ENCODE measurements at regions not wholly inside any gene's neighbourhood (a gene's known extent, or its start where the extent isn't known, plus 50 kb on each side); places are given as distances from the start of the nearest gene placed in this dataset.

- Histone ChIP-seq H3K79me2 (ENCODE audit: low read depth) (no peaks in the 10 kb centered on the region), H3K4me3 (no peak overlapping the region), H3K27ac (no peak overlapping the region), H3K27me3 (no peaks in the 10 kb centered on the region), H3K36me3 (no peaks in the 10 kb centered on the region), H4K20me1 (ENCODE audit: low read depth) (no peaks in the 10 kb centered on the region), H3F3A (ENCODE audit: low read depth) (no peaks in the 10 kb centered on the region), H3K9ac (no peak overlapping the region), H3K4me2 (no peak overlapping the region), H3K4me1 (no peaks in the 10 kb centered on the region), H3K9me3 (ENCODE audit: low read depth) (no peaks in the 10 kb centered on the region), H2AFZ (replicated peaks) (no peak overlapping the region)
- no peak for DNase-seq (ENCODE audit: low spot score)
- H3K4me3 Mint-ChIP-seq = no peak overlapping the region
- H3K9me3 Mint-ChIP-seq = no peaks in the 10 kb centered on the region
- H3K4me1 Mint-ChIP-seq = no peaks in the 10 kb centered on the region
- H3K36me3 Mint-ChIP-seq = no peaks in the 10 kb centered on the region
- no peaks in the 10 kb centered on the region for H3K27me3 Mint-ChIP-seq (ENCODE audit: insufficient read depth, low read depth)
- no peak overlapping the region for H3K27ac Mint-ChIP-seq
- TF ChIP-seq CTCF (IDR thresholded peaks at IDR 0.05) = no peak
- no peak for TF ChIP-seq EZH2 (IDR thresholded peaks at IDR 0.05)
- TF ChIP-seq EZH2phosphoT487 (IDR thresholded peaks at IDR 0.05) = no peak
These were observed 163.0 kb upstream of the KRR1 start for GRCh38 chr12:75674393-75674792.

GRCh38 chr12:75672200-75672599 lies 160.8 kb upstream of the KRR1 start:
- Histone ChIP-seq H3K27me3 (no peaks in the 10 kb centered on the region), H3K4me1 (peaks cover 4% of the 10 kb centered on the region), H3K79me2 (ENCODE audit: low read depth) (no peaks in the 10 kb centered on the region), H3K9ac (no peak overlapping the region), H3K36me3 (no peaks in the 10 kb centered on the region), H3K27ac (no peak overlapping the region), H3K9me3 (ENCODE audit: low read depth) (no peaks in the 10 kb centered on the region), H3F3A (ENCODE audit: low read depth) (peaks cover 4% of the 10 kb centered on the region), H3K4me3 (no peak overlapping the region), H2AFZ (replicated peaks) (no peak overlapping the region), H4K20me1 (ENCODE audit: low read depth) (no peaks in the 10 kb centered on the region), H3K4me2 (no peak overlapping the region)
- TF ChIP-seq EZH2phosphoT487 (IDR thresholded peaks at IDR 0.05) (no peak), CTCF (IDR thresholded peaks at IDR 0.05) (no peak), EZH2 (IDR thresholded peaks at IDR 0.05) (no peak)
- Mint-ChIP-seq H3K9me3 (no peaks in the 10 kb centered on the region), H3K4me3 (no peak overlapping the region), H3K27ac (no peak overlapping the region), H3K27me3 (ENCODE audit: insufficient read depth, low read depth) (no peaks in the 10 kb centered on the region), H3K4me1 (peaks cover 6% of the 10 kb centered on the region), H3K36me3 (no peaks in the 10 kb centered on the region)
- DNase-seq (ENCODE audit: low spot score) = no peak

GRCh38 chr12:75670216-75670615 lies 158.8 kb upstream of the KRR1 start:
- H3K9me3 ChIP-seq (ENCODE audit: low read depth) = no peaks in the 10 kb centered on the region
- no peaks in the 10 kb centered on the region for H3K27me3 Mint-ChIP-seq (ENCODE audit: insufficient read depth, low read depth)
- H3K79me2 ChIP-seq (ENCODE audit: low read depth) = no peaks in the 10 kb centered on the region
- no peaks in the 10 kb centered on the region for H3K36me3 Mint-ChIP-seq
- no peak overlapping the region for H3K4me2 ChIP-seq
- H3K4me3 ChIP-seq = no peak overlapping the region
- no peak overlapping the region for H3K27ac ChIP-seq
- peaks cover 21% of the 10 kb centered on the region for H3K4me1 Mint-ChIP-seq
- H4K20me1 ChIP-seq (ENCODE audit: low read depth) = no peaks in the 10 kb centered on the region
- no peaks in the 10 kb centered on the region for H3K9me3 Mint-ChIP-seq
- peaks cover 11% of the 10 kb centered on the region for H3K4me1 ChIP-seq
- peaks cover 9% of the 10 kb centered on the region for H3F3A ChIP-seq (ENCODE audit: low read depth)
- no peak overlapping the region for H2AFZ ChIP-seq (replicated peaks)
- TF ChIP-seq EZH2 (IDR thresholded peaks at IDR 0.05) (no peak), EZH2phosphoT487 (IDR thresholded peaks at IDR 0.05) (no peak), CTCF (IDR thresholded peaks at IDR 0.05) (no peak)
- no peaks in the 10 kb centered on the region for H3K27me3 ChIP-seq
- H3K9ac ChIP-seq = no peak overlapping the region
- H3K27ac Mint-ChIP-seq = no peak overlapping the region
- no peak overlapping the region for H3K4me3 Mint-ChIP-seq
- DNase-seq (ENCODE audit: low spot score) = no peak
- no peaks in the 10 kb centered on the region for H3K36me3 ChIP-seq
